ENCODE measurements at regions not wholly inside any gene's neighbourhood (a gene's known extent, or its start where the extent isn't known, plus 50 kb on each side); places are given as distances from the start of the nearest gene placed in this dataset.
"Not testable (repeated sequence)": the region's sequence is repeated elsewhere in the genome, so short reads cannot be mapped to it uniquely, and the experiment has no call there.

DNA sequence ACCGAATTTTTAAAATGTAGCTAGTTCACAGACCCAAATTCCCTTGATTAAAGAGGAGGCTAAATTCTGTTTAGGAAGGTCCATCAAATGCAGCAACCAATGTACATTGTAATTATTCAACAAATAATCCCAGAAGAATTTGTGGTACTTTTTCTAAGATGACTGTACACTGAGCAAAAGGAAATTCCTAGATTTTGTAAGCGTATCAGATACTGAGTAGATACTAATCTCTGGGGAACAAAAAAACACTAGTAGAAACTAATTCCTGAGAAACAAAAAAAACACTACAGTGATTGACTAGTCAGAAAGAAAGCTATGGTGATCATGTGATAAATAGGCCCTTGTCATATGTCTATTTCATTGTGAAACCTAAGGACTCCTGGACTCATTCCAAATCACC is 246.1 kb downstream of the PCDH17 start:
- ChIA-PET POLR2A (no interaction called here), CTCF (interaction anchor here (0.8 to 1.5 kb wide), 2 partner anchors 9 to 13 kb away, joined by 3 to 5 read pairs; no protein-coding TSS in a partner anchor)
- TF ChIP-seq, protein P1, sequence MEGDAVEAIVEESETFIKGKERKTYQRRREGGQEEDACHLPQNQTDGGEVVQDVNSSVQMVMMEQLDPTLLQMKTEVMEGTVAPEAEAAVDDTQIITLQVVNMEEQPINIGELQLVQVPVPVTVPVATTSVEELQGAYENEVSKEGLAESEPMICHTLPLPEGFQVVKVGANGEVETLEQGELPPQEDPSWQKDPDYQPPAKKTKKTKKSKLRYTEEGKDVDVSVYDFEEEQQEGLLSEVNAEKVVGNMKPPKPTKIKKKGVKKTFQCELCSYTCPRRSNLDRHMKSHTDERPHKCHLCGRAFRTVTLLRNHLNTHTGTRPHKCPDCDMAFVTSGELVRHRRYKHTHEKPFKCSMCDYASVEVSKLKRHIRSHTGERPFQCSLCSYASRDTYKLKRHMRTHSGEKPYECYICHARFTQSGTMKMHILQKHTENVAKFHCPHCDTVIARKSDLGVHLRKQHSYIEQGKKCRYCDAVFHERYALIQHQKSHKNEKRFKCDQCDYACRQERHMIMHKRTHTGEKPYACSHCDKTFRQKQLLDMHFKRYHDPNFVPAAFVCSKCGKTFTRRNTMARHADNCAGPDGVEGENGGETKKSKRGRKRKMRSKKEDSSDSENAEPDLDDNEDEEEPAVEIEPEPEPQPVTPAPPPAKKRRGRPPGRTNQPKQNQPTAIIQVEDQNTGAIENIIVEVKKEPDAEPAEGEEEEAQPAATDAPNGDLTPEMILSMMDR (IDR thresholded peaks at IDR 0.05; ENCODE audit: control extremely low read depth, extremely low read depth, low read depth, missing control alignments): no peak
- DNase-seq (ENCODE audit: extremely low spot score): no peak

DNA sequence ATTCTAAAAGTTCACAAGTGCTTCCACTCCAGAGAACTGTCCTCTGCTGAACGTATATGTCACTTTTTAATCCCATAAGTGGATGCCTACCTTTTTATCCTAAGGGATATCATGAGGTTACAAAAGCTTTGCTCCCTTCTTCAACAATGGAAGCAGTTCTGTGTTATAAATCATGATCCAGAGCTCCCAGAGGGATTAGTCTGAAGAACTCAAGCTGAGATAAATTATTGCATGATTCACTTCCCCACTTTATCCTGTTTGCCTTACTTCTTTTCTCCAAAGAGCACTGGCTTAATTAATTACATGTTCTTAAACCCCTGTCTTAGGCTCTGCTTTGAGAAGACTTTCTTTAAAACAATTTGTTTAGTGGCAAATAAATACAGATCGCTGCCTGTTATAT is 246.7 kb downstream of the PCDH17 start:
- ChIA-PET CTCF (interaction anchor here (0.8 to 1.5 kb wide), 2 partner anchors 8 to 12 kb away, joined by 3 to 5 read pairs; no protein-coding TSS in a partner anchor), POLR2A (no interaction called here)
- no peak for DNase-seq (ENCODE audit: extremely low spot score)
- TF ChIP-seq, protein P1 (IDR thresholded peaks at IDR 0.05; ENCODE audit: control extremely low read depth, extremely low read depth, low read depth, missing control alignments): no peak

DNA sequence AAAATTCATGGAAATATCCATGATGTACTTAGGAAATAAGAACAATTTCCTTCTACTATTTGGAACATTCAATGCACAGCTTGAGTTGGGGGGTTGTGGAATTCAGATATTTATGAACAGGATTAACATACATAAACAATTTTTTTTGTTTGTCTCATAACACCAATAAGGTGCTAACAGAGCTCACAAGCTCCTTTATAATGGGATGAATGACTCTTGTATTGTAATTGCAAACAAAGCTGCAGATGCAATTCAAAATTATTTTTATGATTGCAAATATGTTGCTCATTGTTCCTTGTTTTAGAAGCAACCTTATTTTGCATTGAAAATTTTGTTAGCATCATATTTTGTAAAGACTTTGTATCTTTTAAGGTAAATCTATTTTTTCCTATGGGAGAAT is 265.7 kb downstream of the PCDH17 start:
- CTCF ChIA-PET: interaction anchor here (1.4 kb wide), 1 partner anchor 44 kb away, joined by 3 read pairs; no protein-coding TSS in a partner anchor

DNA sequence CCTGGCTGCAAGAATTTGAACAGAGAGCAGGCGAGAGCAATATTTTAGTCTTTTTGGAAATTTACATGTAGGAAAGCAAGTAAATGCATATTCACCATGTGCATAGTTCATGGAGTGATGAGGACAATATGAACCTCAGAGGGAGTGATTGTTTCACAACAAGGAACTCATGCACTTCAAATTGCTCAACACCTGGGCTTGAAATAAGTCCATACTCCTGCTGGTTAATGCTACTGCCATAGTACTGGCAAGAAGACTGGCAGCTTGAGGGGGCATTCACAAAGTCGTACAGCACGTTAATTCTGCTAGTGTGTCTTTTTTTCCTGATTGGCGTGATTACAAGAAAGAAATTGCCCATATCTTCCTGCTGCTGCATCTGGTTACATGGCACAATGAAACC is 267.6 kb downstream of the PCDH17 start:
- ChIA-PET CTCF (no interaction called here), POLR2A (no interaction called here)
- TF ChIP-seq, protein P1 (IDR thresholded peaks at IDR 0.05; ENCODE audit: control extremely low read depth, extremely low read depth, low read depth, missing control alignments): no peak
- no peak for DNase-seq (ENCODE audit: extremely low spot score)

More for the DNA sequence above, 265.7 kb downstream of the PCDH17 start:
- POLR2A ChIA-PET: no interaction called here
- no peak for DNase-seq (ENCODE audit: extremely low spot score)
- TF ChIP-seq, protein P1 (IDR thresholded peaks at IDR 0.05; ENCODE audit: control extremely low read depth, extremely low read depth, low read depth, missing control alignments): no peak

DNA sequence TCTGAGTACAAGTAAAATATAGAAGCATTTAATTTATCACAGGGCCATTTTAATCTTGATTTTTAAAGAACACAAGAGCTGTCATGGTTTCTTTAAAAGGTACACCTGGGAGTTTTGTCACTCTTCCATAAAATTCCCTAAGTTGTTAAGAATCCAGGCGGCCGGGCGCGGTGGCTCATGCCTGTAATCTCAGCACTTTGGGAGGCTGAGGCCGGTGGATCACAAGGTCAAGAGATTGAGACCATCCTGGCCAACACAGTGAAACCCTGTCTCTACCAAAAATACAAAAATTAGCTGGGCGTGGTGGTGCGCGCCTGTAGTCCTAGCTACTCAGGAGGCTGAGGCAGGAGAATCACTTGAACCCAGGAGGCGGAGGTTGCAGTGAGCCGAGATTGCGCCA is 278.3 kb downstream of the PCDH17 start:
- DNase-seq (ENCODE audit: extremely low spot score); CTCF ChIA-PET; POLR2A ChIA-PET: not testable (repeated sequence)

DNA sequence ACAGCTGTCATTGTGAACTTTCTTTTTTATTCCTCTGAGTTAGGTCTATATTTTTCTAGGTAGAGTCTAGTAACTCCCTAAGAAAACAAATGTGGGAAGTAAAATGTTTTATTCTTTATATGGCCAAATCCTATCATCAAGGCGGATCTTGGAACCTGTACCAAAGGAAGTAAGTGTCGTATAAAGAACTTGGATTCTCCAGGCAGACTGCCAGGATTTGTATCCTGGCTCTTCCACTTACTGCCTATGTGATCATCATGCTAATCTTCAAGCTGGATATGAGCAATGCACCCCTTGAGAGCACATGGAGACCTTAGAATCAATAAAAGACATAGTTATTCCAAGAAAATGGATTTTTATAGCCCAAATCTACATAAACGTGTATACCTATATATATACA is 286.5 kb downstream of the PCDH17 start:
- ChIA-PET POLR2A (no interaction called here), CTCF (no interaction called here)
- DNase-seq (ENCODE audit: extremely low spot score): no peak
- TF ChIP-seq, protein P1 (IDR thresholded peaks at IDR 0.05; ENCODE audit: control extremely low read depth, extremely low read depth, low read depth, missing control alignments): no peak

DNA sequence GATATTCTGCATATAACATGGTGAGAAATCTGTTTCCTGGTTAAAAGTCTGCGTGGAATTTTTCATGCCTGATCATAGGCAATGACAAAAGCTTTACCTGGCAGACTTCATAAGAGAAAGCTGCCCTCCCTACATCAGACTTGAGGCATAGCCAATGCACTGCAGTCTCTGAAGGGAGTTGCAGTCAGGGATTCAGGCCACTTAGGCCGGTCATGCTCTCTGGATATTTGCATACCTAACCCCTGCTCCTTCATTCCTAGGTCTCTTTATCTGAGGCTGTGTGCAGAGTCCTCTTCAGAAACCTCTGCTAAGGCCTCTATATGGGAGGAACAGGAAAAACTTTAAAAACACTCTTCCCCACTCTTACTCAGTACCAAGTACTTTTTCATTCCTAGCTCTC is 287.4 kb downstream of the PCDH17 start:
- ChIA-PET CTCF (no interaction called here), POLR2A (no interaction called here)
- DNase-seq (ENCODE audit: extremely low spot score): no peak
- TF ChIP-seq, protein P1 (IDR thresholded peaks at IDR 0.05; ENCODE audit: control extremely low read depth, extremely low read depth, low read depth, missing control alignments): no peak
